Lung (tissue), 11 donors: ENCODE measurements at regions not wholly inside any gene's neighbourhood (a gene's known extent, or its start where the extent isn't known, plus 50 kb on each side); places are given as distances from the start of the nearest gene placed in this dataset.

ENCODE experiments used
- ATAC-seq: fragments of 200-7000 bp; cut with Tn5 transposase; one replicate; pipeline ENCODE4 v1.9.1; 2020; ENCODE audit warnings: moderate number of reproducible peaks; ENCODE audit not compliant: insufficient read depth, low FRiP score
- DNase-seq, 3 donors: peaks; one replicate each; pipeline ENCODE4 v3.0.0-alpha.2; 2013 to 2017
- H3K27ac ChIP-seq, 2 donors: one replicate each; pipeline ENCODE4 v1.5.1; 2013; ENCODE audit warnings: mild to moderate bottlenecking in 2 of 2, moderate library complexity in 2 of 2, control low read depth in 1 of 2, inconsistent platforms in 1 of 2, low read depth in 1 of 2, low read length in 1 of 2
- H3K27me3 ChIP-seq, 3 donors: one replicate each; pipeline ENCODE4 v1.5.1; 2013; ENCODE audit warnings: low read length in 2 of 3; ENCODE audit not compliant: control insufficient read depth in 3 of 3, insufficient read depth in 3 of 3
- H3K36me3 ChIP-seq, 4 donors: one replicate each; pipeline ENCODE4 v1.5.1; 2013; ENCODE audit warnings: low read length in 4 of 4, mild to moderate bottlenecking in 1 of 4, moderate library complexity in 1 of 4; ENCODE audit not compliant: control insufficient read depth in 4 of 4, insufficient read depth in 4 of 4
- H3K4me1 ChIP-seq, 5 donors: one replicate each; pipeline ENCODE4 v1.5.1; 2013; ENCODE audit warnings: low read length in 5 of 5, mild to moderate bottlenecking in 2 of 5, moderate library complexity in 1 of 5; ENCODE audit not compliant: control insufficient read depth in 5 of 5, insufficient read depth in 5 of 5
- H3K4me3 ChIP-seq: one replicate; pipeline ENCODE4 v1.5.1; 2013; ENCODE audit warnings: mild to moderate bottlenecking, control low read depth, moderate library complexity
- H3K9ac ChIP-seq, 2 donors: one replicate each; pipeline ENCODE4 v1.5.1; 2013; ENCODE audit warnings: low read length in 2 of 2, control low read depth in 1 of 2; ENCODE audit not compliant: insufficient read depth in 1 of 2
- H3K9me3 ChIP-seq, 4 donors: one replicate each; pipeline ENCODE4 v1.5.1; 2013; ENCODE audit warnings: low read length in 3 of 4, mild to moderate bottlenecking in 1 of 4, moderate library complexity in 1 of 4; ENCODE audit not compliant: control insufficient read depth in 4 of 4, insufficient read depth in 3 of 4
- CTCF ChIP-seq: IDR thresholded peaks from 2 replicates; pipeline ENCODE4 v1.5.1; 2012; ENCODE audit warnings: mild to moderate bottlenecking; ENCODE audit errors: control extremely low read depth, extremely low read depth
- WGBS, 2 donors: extraction: QIAGEN DNeasy Blood & Tissue Kit; methylation state at CpG; one replicate each; pipeline ENCODE4 v1.1.7; 2013; 5-methylcytosine and 5-hydroxymethylcytosine counted together
- donor health status: control.
- donor health status: control.
- donor health status: Bipolar disorder and iron deficiency.
- donor health status: healthy.
- donor health status: DM: yes; HTN: yes; CAD: no.

GRCh38 chr3:5633960-5634359 lies 446.5 kb downstream of the EDEM1 start:
- H3K36me3 ChIP-seq = no peaks in the 10 kb centered on the region
- no peak for TF ChIP-seq CTCF
- no peak overlapping the region for H3K27ac ChIP-seq
- H3K27me3 ChIP-seq = no peaks in the 10 kb centered on the region
- ATAC-seq = no peak
- WGBS, 2 donors = 83 to 85% methylated on average over 10 of the region's 10 CpGs
- no peak overlapping the region for H3K4me3 ChIP-seq
- peaks cover 0 to 8% (median 4%) of the 10 kb centered on the region in 4 donors for H3K9me3 ChIP-seq
- no peak for DNase-seq
- no peaks in the 10 kb centered on the region for H3K4me1 ChIP-seq
- no peak overlapping the region for H3K9ac ChIP-seq

- ATAC-seq (no peak), DNase-seq (no peak)
- peaks cover 0 to 8% (median 5%) of the 10 kb centered on the region in 4 donors for H3K9me3 ChIP-seq
- H3K4me1 ChIP-seq = no peaks in the 10 kb centered on the region
- H3K4me3 ChIP-seq = no peak overlapping the region
- H3K27ac ChIP-seq = no peak overlapping the region
- no peaks in the 10 kb centered on the region for H3K36me3 ChIP-seq
- H3K9ac ChIP-seq = no peak overlapping the region
- 83 to 88% methylated on average over 6 of the region's 6 CpGs for WGBS, 2 donors
- H3K27me3 ChIP-seq = no peaks in the 10 kb centered on the region
- TF ChIP-seq CTCF = no peak
Observed at GRCh38 chr3:5634411-5634810, 446.9 kb downstream of the EDEM1 start.

GRCh38 chr3:5635746-5636145 lies 448.2 kb downstream of the EDEM1 start:
- Histone ChIP-seq H3K4me3 (no peak overlapping the region), H3K9me3 (peaks cover 0 to 8% (median 6%) of the 10 kb centered on the region in 4 donors), H3K36me3 (no peaks in the 10 kb centered on the region), H3K27me3 (no peaks in the 10 kb centered on the region), H3K27ac (no peak overlapping the region), H3K9ac (no peak overlapping the region), H3K4me1 (no peaks in the 10 kb centered on the region)
- ATAC-seq = no peak
- TF ChIP-seq CTCF = no peak
- WGBS, 2 donors = 79 to 84% methylated on average over 2 of the region's 2 CpGs
- no peak for DNase-seq

GRCh38 chr3:5638550-5638949 lies 451.0 kb downstream of the EDEM1 start:
- Histone ChIP-seq H3K36me3 (no peaks in the 10 kb centered on the region), H3K9ac (no peak overlapping the region), H3K4me3 (no peak overlapping the region), H3K27ac (no peak overlapping the region), H3K9me3 (peaks cover 0 to 8% (median 6%) of the 10 kb centered on the region in 4 donors), H3K4me1 (no peaks in the 10 kb centered on the region), H3K27me3 (no peaks in the 10 kb centered on the region)
- WGBS, 2 donors = 74 to 97% methylated on average over 2 of the region's 2 CpGs
- TF ChIP-seq CTCF = no peak
- DNase-seq (no peak), ATAC-seq (no peak)
